ENCODE measurements at regions not wholly inside any gene's neighbourhood (a gene's known extent, or its start where the extent isn't known, plus 50 kb on each side); places are given as distances from the start of the nearest gene placed in this dataset.

DNA sequence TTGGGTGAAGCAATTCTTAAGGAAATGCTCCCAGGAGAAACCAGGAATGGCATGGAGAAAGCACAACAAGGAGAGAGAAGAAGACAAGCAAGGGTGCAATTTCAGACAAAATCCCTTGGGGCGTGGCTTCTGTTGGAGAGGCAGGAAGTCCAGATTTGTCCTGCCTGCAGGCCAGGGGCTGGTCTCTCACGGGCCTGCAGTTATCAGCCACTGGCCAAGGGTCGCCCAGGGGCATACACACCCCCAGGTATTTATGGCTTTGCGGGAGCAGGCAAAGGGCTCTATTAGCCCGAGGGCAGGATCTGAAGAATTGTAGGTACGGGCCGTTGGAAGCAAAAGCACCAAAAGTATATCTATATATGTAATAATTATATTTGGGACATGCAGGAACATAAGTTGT, 87.7 kb downstream of the IYD start:
- DNase-seq (peak; percentile 62 to 79), FAIRE-seq (no peak)
- H3K4me3 ChIP-seq (ENCODE audit: low read depth in 1 of 3, low read length in 3 of 3): no peak overlapping the region
- H3K4me1 ChIP-seq (ENCODE audit: control insufficient read depth in 3 of 3, insufficient read depth in 2 of 3, low read depth in 1 of 3, low read length in 2 of 3): peaks cover 0 to 14% (median 3%) of the 10 kb centered on the region in 3 donors
- H3K9me3 ChIP-seq (ENCODE audit: control insufficient read depth in 2 of 2, insufficient read depth in 1 of 2, low read depth in 1 of 2, low read length in 1 of 2): no peaks in the 10 kb centered on the region
- H3K27ac ChIP-seq (ENCODE audit: low read depth in 1 of 3, low read length in 2 of 3): no peak overlapping the region
- 13 to 62% (median 40%) methylated on average over 7 of the region's 7 CpGs for WGBS, 3 donors
- H3K36me3 ChIP-seq (ENCODE audit: control insufficient read depth in 3 of 3, insufficient read depth in 2 of 3, low read depth in 1 of 3, low read length in 3 of 3): no peaks in the 10 kb centered on the region
- no peaks in the 10 kb centered on the region for H3K27me3 ChIP-seq (ENCODE audit: control insufficient read depth in 3 of 3, insufficient read depth in 3 of 3, low read length in 3 of 3)

- Histone ChIP-seq H3K4me1 (ENCODE audit: control insufficient read depth in 3 of 3, insufficient read depth in 2 of 3, low read depth in 1 of 3, low read length in 2 of 3) (peaks cover 0 to 14% (median 3%) of the 10 kb centered on the region in 3 donors), H3K9me3 (ENCODE audit: control insufficient read depth in 2 of 2, insufficient read depth in 1 of 2, low read depth in 1 of 2, low read length in 1 of 2) (no peaks in the 10 kb centered on the region), H3K4me3 (ENCODE audit: low read depth in 1 of 3, low read length in 3 of 3) (no peak overlapping the region), H3K27ac (ENCODE audit: low read depth in 1 of 3, low read length in 2 of 3) (no peak overlapping the region), H3K27me3 (ENCODE audit: control insufficient read depth in 3 of 3, insufficient read depth in 3 of 3, low read length in 3 of 3) (no peaks in the 10 kb centered on the region), H3K36me3 (ENCODE audit: control insufficient read depth in 3 of 3, insufficient read depth in 2 of 3, low read depth in 1 of 3, low read length in 3 of 3) (no peaks in the 10 kb centered on the region)
- peak in 1 of 2 donors; percentile 25 for DNase-seq
- no peak for FAIRE-seq
- 43 to 72% (median 46%) methylated on average over 7 of the region's 7 CpGs for WGBS, 3 donors
These were observed 88.3 kb downstream of the IYD start for GRCh38 chr6:150456902-150457643.

DNA sequence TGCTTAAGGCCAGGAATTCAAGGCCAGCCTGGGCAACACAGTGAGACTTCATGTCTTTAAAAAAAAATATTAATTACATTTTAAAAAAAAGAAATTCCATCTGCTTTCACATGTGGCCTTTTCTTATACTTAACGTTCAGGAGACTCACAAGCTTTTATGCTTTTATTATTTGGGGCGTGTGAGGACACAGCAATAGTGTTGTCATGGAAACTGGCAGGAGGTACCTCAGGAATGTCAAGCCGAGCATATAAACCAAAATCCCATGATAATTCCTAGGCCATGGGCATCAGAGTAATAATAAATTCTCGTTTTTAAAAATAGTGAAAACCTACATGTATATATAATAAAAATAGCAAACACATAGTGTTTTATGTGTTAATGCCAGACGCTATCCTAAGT, 89.8 kb downstream of the IYD start:
- WGBS, 3 donors: 53 to 65% (median 62%) methylated on average over 5 of the region's 5 CpGs
- H3K4me1 ChIP-seq (ENCODE audit: control insufficient read depth in 3 of 3, insufficient read depth in 2 of 3, low read depth in 1 of 3, low read length in 2 of 3): peaks cover 0 to 14% (median 3%) of the 10 kb centered on the region in 3 donors
- no peak overlapping the region for H3K4me3 ChIP-seq (ENCODE audit: low read depth in 1 of 3, low read length in 3 of 3)
- H3K27ac ChIP-seq (ENCODE audit: low read depth in 1 of 3, low read length in 2 of 3): no peak overlapping the region
- H3K9me3 ChIP-seq (ENCODE audit: control insufficient read depth in 2 of 2, insufficient read depth in 1 of 2, low read depth in 1 of 2, low read length in 1 of 2): no peaks in the 10 kb centered on the region
- no peak for DNase-seq
- no peak for FAIRE-seq
- no peaks in the 10 kb centered on the region for H3K36me3 ChIP-seq (ENCODE audit: control insufficient read depth in 3 of 3, insufficient read depth in 2 of 3, low read depth in 1 of 3, low read length in 3 of 3)
- no peaks in the 10 kb centered on the region for H3K27me3 ChIP-seq (ENCODE audit: control insufficient read depth in 3 of 3, insufficient read depth in 3 of 3, low read length in 3 of 3)

GRCh38 chr6:150463852-150464251, 95.0 kb downstream of the IYD start:
- Histone ChIP-seq H3K27me3 (ENCODE audit: control insufficient read depth in 3 of 3, insufficient read depth in 3 of 3, low read length in 3 of 3) (no peaks in the 10 kb centered on the region), H3K4me1 (ENCODE audit: control insufficient read depth in 3 of 3, insufficient read depth in 2 of 3, low read depth in 1 of 3, low read length in 2 of 3) (no peaks in the 10 kb centered on the region), H3K4me3 (ENCODE audit: low read depth in 1 of 3, low read length in 3 of 3) (no peak overlapping the region), H3K9me3 (ENCODE audit: control insufficient read depth in 2 of 2, insufficient read depth in 1 of 2, low read depth in 1 of 2, low read length in 1 of 2) (peaks cover 0 to 6% of the 10 kb centered on the region in 2 donors), H3K27ac (ENCODE audit: low read depth in 1 of 3, low read length in 2 of 3) (no peak overlapping the region), H3K36me3 (ENCODE audit: control insufficient read depth in 3 of 3, insufficient read depth in 2 of 3, low read depth in 1 of 3, low read length in 3 of 3) (no peaks in the 10 kb centered on the region)
- WGBS, 3 donors: 92 to 97% (median 96%) methylated on average over 5 of the region's 5 CpGs
- DNase-seq (no peak), FAIRE-seq (no peak)

- Histone ChIP-seq H3K27me3 (ENCODE audit: control insufficient read depth in 3 of 3, insufficient read depth in 3 of 3, low read length in 3 of 3) (no peaks in the 10 kb centered on the region), H3K4me3 (ENCODE audit: low read depth in 1 of 3, low read length in 3 of 3) (no peak overlapping the region), H3K27ac (ENCODE audit: low read depth in 1 of 3, low read length in 2 of 3) (no peak overlapping the region), H3K4me1 (ENCODE audit: control insufficient read depth in 3 of 3, insufficient read depth in 2 of 3, low read depth in 1 of 3, low read length in 2 of 3) (no peaks in the 10 kb centered on the region), H3K36me3 (ENCODE audit: control insufficient read depth in 3 of 3, insufficient read depth in 2 of 3, low read depth in 1 of 3, low read length in 3 of 3) (no peaks in the 10 kb centered on the region), H3K9me3 (ENCODE audit: control insufficient read depth in 2 of 2, insufficient read depth in 1 of 2, low read depth in 1 of 2, low read length in 1 of 2) (peaks cover 0 to 6% of the 10 kb centered on the region in 2 donors)
- no peak for FAIRE-seq
- no peak for DNase-seq
- WGBS, 3 donors: 84 to 92% (median 86%) methylated on average over 2 of the region's 2 CpGs
These were observed 96.2 kb downstream of the IYD start for GRCh38 chr6:150464966-150465365.

DNA sequence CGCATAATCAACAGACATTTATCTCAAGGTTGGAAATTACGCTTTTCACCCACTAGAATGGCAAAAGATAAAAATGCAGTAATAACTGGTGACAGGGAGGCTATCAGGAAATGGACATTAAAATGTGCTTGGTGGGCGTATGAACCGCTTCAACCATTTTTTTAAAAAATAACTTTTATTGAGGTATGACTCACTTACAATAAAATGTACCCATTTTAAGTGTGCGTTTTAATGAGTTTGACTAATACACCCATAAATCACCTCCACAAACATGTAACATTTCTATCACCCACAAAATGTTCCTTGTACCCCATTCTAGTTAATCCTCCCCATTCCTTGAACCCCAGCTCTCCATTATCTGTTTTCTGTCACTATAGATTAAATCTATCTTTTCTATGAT, 96.8 kb downstream of the IYD start:
- Histone ChIP-seq H3K36me3 (ENCODE audit: control insufficient read depth in 3 of 3, insufficient read depth in 2 of 3, low read depth in 1 of 3, low read length in 3 of 3) (no peaks in the 10 kb centered on the region), H3K9me3 (ENCODE audit: control insufficient read depth in 2 of 2, insufficient read depth in 1 of 2, low read depth in 1 of 2, low read length in 1 of 2) (peaks cover 0 to 6% of the 10 kb centered on the region in 2 donors), H3K4me3 (ENCODE audit: low read depth in 1 of 3, low read length in 3 of 3) (no peak overlapping the region), H3K27ac (ENCODE audit: low read depth in 1 of 3, low read length in 2 of 3) (no peak overlapping the region), H3K4me1 (ENCODE audit: control insufficient read depth in 3 of 3, insufficient read depth in 2 of 3, low read depth in 1 of 3, low read length in 2 of 3) (peaks cover 0 to under 1% (median 0%) of the 10 kb centered on the region in 3 donors), H3K27me3 (ENCODE audit: control insufficient read depth in 3 of 3, insufficient read depth in 3 of 3, low read length in 3 of 3) (no peaks in the 10 kb centered on the region)
- no peak for FAIRE-seq
- 55 to 69% (median 64%) methylated on average over 5 of the region's 5 CpGs for WGBS, 3 donors
- DNase-seq: no peak

GRCh38 chr6:150466196-150466595, 97.4 kb downstream of the IYD start:
- no peak overlapping the region for H3K27ac ChIP-seq (ENCODE audit: low read depth in 1 of 3, low read length in 2 of 3)
- WGBS, 3 donors: 68 to 75% (median 71%) methylated on average over 5 of the region's 5 CpGs
- H3K36me3 ChIP-seq (ENCODE audit: control insufficient read depth in 3 of 3, insufficient read depth in 2 of 3, low read depth in 1 of 3, low read length in 3 of 3): no peaks in the 10 kb centered on the region
- peaks cover 0 to 6% of the 10 kb centered on the region in 2 donors for H3K9me3 ChIP-seq (ENCODE audit: control insufficient read depth in 2 of 2, insufficient read depth in 1 of 2, low read depth in 1 of 2, low read length in 1 of 2)
- no peak for FAIRE-seq
- H3K27me3 ChIP-seq (ENCODE audit: control insufficient read depth in 3 of 3, insufficient read depth in 3 of 3, low read length in 3 of 3): no peaks in the 10 kb centered on the region
- no peak for DNase-seq
- no peak overlapping the region for H3K4me3 ChIP-seq (ENCODE audit: low read depth in 1 of 3, low read length in 3 of 3)
- H3K4me1 ChIP-seq (ENCODE audit: control insufficient read depth in 3 of 3, insufficient read depth in 2 of 3, low read depth in 1 of 3, low read length in 2 of 3): peaks cover 0 to 2% (median 0%) of the 10 kb centered on the region in 3 donors

- FAIRE-seq (no peak), DNase-seq (peak in 1 of 2 donors; percentile 70)
- WGBS, 3 donors: 13 to 60% (median 44%) methylated on average over 3 of the region's 3 CpGs
- no peaks in the 10 kb centered on the region for H3K36me3 ChIP-seq (ENCODE audit: control insufficient read depth in 3 of 3, insufficient read depth in 2 of 3, low read depth in 1 of 3, low read length in 3 of 3)
- H3K4me3 ChIP-seq (ENCODE audit: low read depth in 1 of 3, low read length in 3 of 3): no peak overlapping the region
- no peaks in the 10 kb centered on the region for H3K27me3 ChIP-seq (ENCODE audit: control insufficient read depth in 3 of 3, insufficient read depth in 3 of 3, low read length in 3 of 3)
- no peaks in the 10 kb centered on the region for H3K9me3 ChIP-seq (ENCODE audit: control insufficient read depth in 2 of 2, insufficient read depth in 1 of 2, low read depth in 1 of 2, low read length in 1 of 2)
- peaks cover 0 to 2% (median 0%) of the 10 kb centered on the region in 3 donors for H3K4me1 ChIP-seq (ENCODE audit: control insufficient read depth in 3 of 3, insufficient read depth in 2 of 3, low read depth in 1 of 3, low read length in 2 of 3)
- no peak overlapping the region for H3K27ac ChIP-seq (ENCODE audit: low read depth in 1 of 3, low read length in 2 of 3)
These were observed 101.3 kb downstream of the IYD start for GRCh38 chr6:150470131-150470530.
